Neural cell (in vitro differentiated cells): ENCODE measurements at regions not wholly inside any gene's neighbourhood (a gene's known extent, or its start where the extent isn't known, plus 50 kb on each side); places are given as distances from the start of the nearest gene placed in this dataset.

Source experiments
- H2AFZ ChIP-seq: fragments of 200-600, 300-800 bp; sonication (generic), shearing (Covaris generic); 2 replicates; pipeline ENCODE4 v1.6.0; 2014; ENCODE audit warnings: low read depth, mild to moderate bottlenecking, antibody characterized with exemption, low read length, moderate library complexity
- H3F3A ChIP-seq: fragments of 200-600 bp; shearing (Covaris generic); 2 replicates; pipeline ENCODE4 v1.6.1; 2016; ENCODE audit warnings: mild to moderate bottlenecking, moderate library complexity, mixed read lengths, antibody characterized with exemption, low read length; ENCODE audit not compliant: insufficient read depth, poor library complexity, severe bottlenecking
- H3K27ac ChIP-seq: fragments of 200-600, 300-800 bp; sonication (generic), shearing (Covaris generic); 2 replicates; pipeline ENCODE4 v1.5.1; 2014; ENCODE audit warnings: mild to moderate bottlenecking, low read length, moderate library complexity
- H3K27me3 ChIP-seq: fragments of 300-800, 200-600 bp; sonication (generic), shearing (Covaris generic); 2 replicates; pipeline ENCODE4 v1.6.0; 2014; ENCODE audit warnings: mild to moderate bottlenecking, low read depth, low read length, moderate library complexity; ENCODE audit not compliant: insufficient read depth
- H3K36me3 ChIP-seq: fragments of 300-800, 200-600 bp; sonication (generic), shearing (Covaris generic); 2 replicates; pipeline ENCODE4 v1.5.1; 2014; ENCODE audit warnings: mild to moderate bottlenecking, antibody characterized with exemption, low read length, moderate library complexity; ENCODE audit not compliant: insufficient read depth
- H3K4me2 ChIP-seq: fragments of 300-800, 200-600 bp; sonication (generic), shearing (Covaris generic); 2 replicates; pipeline ENCODE4 v1.6.0; 2014; ENCODE audit warnings: mild to moderate bottlenecking, low read length
- H3K4me3 ChIP-seq: fragments of 300-800, 200-600 bp; sonication (generic), shearing (Covaris generic); 2 replicates; pipeline ENCODE4 v1.5.1; 2014; ENCODE audit warnings: mild to moderate bottlenecking, low read length, moderate library complexity
- H3K79me2 ChIP-seq: fragments of 200-600 bp; shearing (Covaris generic); replicated peaks from 2 replicates; pipeline ENCODE4 v1.6.0; 2014; ENCODE audit warnings: mild to moderate bottlenecking, low read length, moderate library complexity; ENCODE audit not compliant: insufficient read depth
- H3K9ac ChIP-seq: fragments of 300-800, 200-600 bp; sonication (generic), shearing (Covaris generic); 2 replicates; pipeline ENCODE4 v1.6.1; 2016; ENCODE audit warnings: mild to moderate bottlenecking, low read length, mixed read lengths
- H3K9me2 ChIP-seq: fragments of 200-600 bp; shearing (Covaris generic); 2 replicates; pipeline ENCODE4 v1.6.1; 2016; ENCODE audit warnings: mild to moderate bottlenecking, low read length, mixed read lengths; ENCODE audit not compliant: insufficient read depth
- H3K9me3 ChIP-seq: fragments of 200-600, 300-800 bp; sonication (generic), shearing (Covaris generic); 2 replicates; pipeline ENCODE4 v1.6.1; 2016; ENCODE audit warnings: mild to moderate bottlenecking, mixed run types, low read length, moderate library complexity, mixed read lengths
- H4K20me1 ChIP-seq: fragments of 200-600 bp; shearing (Covaris generic); 2 replicates; pipeline ENCODE4 v1.6.1; 2016; ENCODE audit warnings: mild to moderate bottlenecking, mixed run types; ENCODE audit not compliant: insufficient read depth
- CTCF ChIP-seq: fragments of 450-650 bp; IDR thresholded peaks from 2 replicates; pipeline ENCODE4 v1.5.1; 2014; ENCODE audit warnings: antibody characterized with exemption, mild to moderate bottlenecking, moderate library complexity; ENCODE audit not compliant: poor library complexity, severe bottlenecking
- EP300 ChIP-seq: fragments of 450-650 bp; conservative IDR thresholded peaks from 2 replicates; pipeline ENCODE4 v1.6.1; 2014; ENCODE audit warnings: antibody characterized with exemption, mild to moderate bottlenecking, moderate library complexity; ENCODE audit not compliant: poor library complexity, severe bottlenecking
- EZH2 ChIP-seq: fragments of 200-600, 300-800 bp; shearing (Covaris generic), sonication (generic); IDR thresholded peaks from 2 replicates; pipeline ENCODE4 v1.6.1; 2014; ENCODE audit warnings: antibody characterized with exemption, low read length, borderline replicate concordance, mild to moderate bottlenecking; ENCODE audit not compliant: insufficient read depth, poor library complexity, severe bottlenecking
- MXI1 ChIP-seq: fragments of 450-650 bp; conservative IDR thresholded peaks from 2 replicates; pipeline ENCODE4 v1.6.1; 2014; ENCODE audit warnings: antibody characterized with exemption, mild to moderate bottlenecking; ENCODE audit not compliant: poor library complexity, severe bottlenecking
- POLR2AphosphoS5 ChIP-seq: IDR thresholded peaks from 2 replicates; pipeline ENCODE4 v1.6.1; 2012
- RAD21 ChIP-seq: fragments of 450-650 bp; conservative IDR thresholded peaks from 2 replicates; pipeline ENCODE4 v1.6.1; 2014; ENCODE audit warnings: antibody characterized with exemption, mild to moderate bottlenecking, moderate library complexity
- REST ChIP-seq: IDR thresholded peaks from 2 replicates; pipeline ENCODE4 v1.6.1; 2012; ENCODE audit warnings: borderline replicate concordance
- SMC3 ChIP-seq: fragments of 450-650 bp; conservative IDR thresholded peaks from 2 replicates; pipeline ENCODE4 v1.6.1; 2014; ENCODE audit warnings: antibody characterized with exemption, mild to moderate bottlenecking, moderate library complexity; ENCODE audit not compliant: poor library complexity
- TAF1 ChIP-seq: IDR thresholded peaks from 2 replicates; pipeline ENCODE4 v1.6.1; 2012; ENCODE audit warnings: low read depth

- Histone ChIP-seq H3F3A (no peaks in the 10 kb centered on the region), H3K79me2 (no peaks in the 10 kb centered on the region), H3K4me2 (no peak overlapping the region), H3K4me3 (no peak overlapping the region), H3K27ac (no peak overlapping the region), H2AFZ (no peak overlapping the region), H3K9ac (no peak overlapping the region), H3K9me2 (no peaks in the 10 kb centered on the region), H3K9me3 (no peaks in the 10 kb centered on the region), H4K20me1 (no peaks in the 10 kb centered on the region), H3K36me3 (no peaks in the 10 kb centered on the region), H3K27me3 (no peaks in the 10 kb centered on the region)
- TF ChIP-seq EP300 (no peak), CTCF (no peak), TAF1 (no peak), EZH2 (no peak), POLR2AphosphoS5 (no peak), MXI1 (no peak), REST (no peak), RAD21 (no peak), SMC3 (no peak)
Observed at GRCh38 chr2:217505303-217505702, 497.5 kb downstream of the TNS1 start.

DNA sequence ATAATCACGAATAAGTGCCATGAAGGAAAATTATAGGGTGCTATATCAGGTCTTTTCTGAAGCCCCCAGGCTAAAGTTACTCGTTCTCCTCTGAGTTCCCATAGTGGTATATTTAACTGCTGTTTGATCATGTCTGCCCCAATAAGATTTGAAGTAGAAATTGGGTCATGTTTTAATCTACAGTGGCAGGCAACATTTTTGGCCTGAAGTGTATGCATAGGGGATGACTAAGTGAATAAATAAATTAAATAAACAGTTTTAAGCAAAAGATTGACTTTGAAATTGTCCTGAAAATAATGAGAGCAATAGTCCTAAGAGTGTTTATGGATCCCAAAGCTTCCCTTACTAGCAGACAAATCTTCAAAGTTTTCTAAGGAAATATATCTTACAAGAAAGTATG, 500.9 kb downstream of the TNS1 start:
- no peaks in the 10 kb centered on the region for H4K20me1 ChIP-seq
- H3K9me3 ChIP-seq, result no peaks in the 10 kb centered on the region
- H3K79me2 ChIP-seq, result no peaks in the 10 kb centered on the region
- H3K9me2 ChIP-seq, result no peaks in the 10 kb centered on the region
- TF ChIP-seq CTCF (no peak), RAD21 (no peak), MXI1 (no peak), POLR2AphosphoS5 (no peak), TAF1 (no peak), EP300 (no peak), REST (no peak), EZH2 (no peak), SMC3 (no peak)
- no peak overlapping the region for H3K4me3 ChIP-seq
- no peak overlapping the region for H3K4me2 ChIP-seq
- no peaks in the 10 kb centered on the region for H3F3A ChIP-seq
- no peak overlapping the region for H2AFZ ChIP-seq
- H3K9ac ChIP-seq, result no peak overlapping the region
- H3K27me3 ChIP-seq, result no peaks in the 10 kb centered on the region
- H3K36me3 ChIP-seq, result no peaks in the 10 kb centered on the region
- no peak overlapping the region for H3K27ac ChIP-seq
